ENCODE measurements at regions not wholly inside any gene's neighbourhood (a gene's known extent, or its start where the extent isn't known, plus 50 kb on each side); places are given as distances from the start of the nearest gene placed in this dataset.
"Not testable (repeated sequence)": the region's sequence is repeated elsewhere in the genome, so short reads cannot be mapped to it uniquely, and the experiment has no call there.

DNA sequence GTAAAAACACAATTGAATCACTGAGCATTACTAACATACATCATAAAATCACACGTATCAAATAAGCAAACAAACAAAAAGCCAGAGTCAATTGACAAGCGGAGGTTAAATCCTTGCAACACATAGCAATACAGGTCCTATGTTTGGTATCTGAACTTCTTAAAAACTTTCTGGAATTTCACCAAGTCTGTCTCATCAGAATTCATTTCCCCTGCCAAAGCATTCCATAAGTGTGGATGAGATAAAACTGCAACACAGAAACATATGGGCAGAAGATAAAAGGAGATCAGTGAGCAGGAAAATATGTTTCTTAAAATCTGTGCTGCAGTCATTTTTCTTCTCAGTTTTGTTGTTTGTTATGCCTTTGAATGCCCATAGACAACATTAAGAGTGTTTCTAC is 1155.5 kb downstream of the TBL1XR1 start:
- in situ Hi-C loops (cut with MboI; ENCODE audit: low sequenced_read_pairs, unreplicated experiment), result no loop called here
- TF ChIP-seq, protein P1, sequence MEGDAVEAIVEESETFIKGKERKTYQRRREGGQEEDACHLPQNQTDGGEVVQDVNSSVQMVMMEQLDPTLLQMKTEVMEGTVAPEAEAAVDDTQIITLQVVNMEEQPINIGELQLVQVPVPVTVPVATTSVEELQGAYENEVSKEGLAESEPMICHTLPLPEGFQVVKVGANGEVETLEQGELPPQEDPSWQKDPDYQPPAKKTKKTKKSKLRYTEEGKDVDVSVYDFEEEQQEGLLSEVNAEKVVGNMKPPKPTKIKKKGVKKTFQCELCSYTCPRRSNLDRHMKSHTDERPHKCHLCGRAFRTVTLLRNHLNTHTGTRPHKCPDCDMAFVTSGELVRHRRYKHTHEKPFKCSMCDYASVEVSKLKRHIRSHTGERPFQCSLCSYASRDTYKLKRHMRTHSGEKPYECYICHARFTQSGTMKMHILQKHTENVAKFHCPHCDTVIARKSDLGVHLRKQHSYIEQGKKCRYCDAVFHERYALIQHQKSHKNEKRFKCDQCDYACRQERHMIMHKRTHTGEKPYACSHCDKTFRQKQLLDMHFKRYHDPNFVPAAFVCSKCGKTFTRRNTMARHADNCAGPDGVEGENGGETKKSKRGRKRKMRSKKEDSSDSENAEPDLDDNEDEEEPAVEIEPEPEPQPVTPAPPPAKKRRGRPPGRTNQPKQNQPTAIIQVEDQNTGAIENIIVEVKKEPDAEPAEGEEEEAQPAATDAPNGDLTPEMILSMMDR (IDR thresholded peaks at IDR 0.05; ENCODE audit: borderline replicate concordance, control extremely low read depth, extremely low read depth, insufficient read depth, missing control alignments), result no peak
- no peak for DNase-seq (ENCODE audit: low spot score)

DNA sequence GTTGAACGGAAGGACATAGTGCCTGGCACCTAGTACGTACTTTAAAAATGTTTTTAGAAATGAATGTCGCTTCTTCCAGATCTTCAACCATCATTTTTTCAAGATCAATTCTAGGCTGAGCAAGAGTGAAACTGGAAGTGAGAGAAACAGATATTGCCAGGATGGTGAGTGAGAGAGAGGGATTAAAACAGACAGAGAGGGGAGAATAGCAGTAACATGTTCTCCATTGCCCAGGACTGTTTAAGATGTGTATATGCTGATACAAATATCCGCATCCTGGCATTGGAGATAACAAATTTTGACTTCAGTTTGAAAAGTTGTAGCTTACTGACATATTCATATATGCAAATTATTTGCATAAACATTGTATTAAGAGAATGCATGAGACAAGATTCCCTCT is 1156.1 kb downstream of the TBL1XR1 start:
- TF ChIP-seq, protein P1 (IDR thresholded peaks at IDR 0.05; ENCODE audit: borderline replicate concordance, control extremely low read depth, extremely low read depth, insufficient read depth, missing control alignments), result no peak
- in situ Hi-C loops (cut with MboI; ENCODE audit: low sequenced_read_pairs, unreplicated experiment), result no loop called here
- no peak for DNase-seq (ENCODE audit: low spot score)

DNA sequence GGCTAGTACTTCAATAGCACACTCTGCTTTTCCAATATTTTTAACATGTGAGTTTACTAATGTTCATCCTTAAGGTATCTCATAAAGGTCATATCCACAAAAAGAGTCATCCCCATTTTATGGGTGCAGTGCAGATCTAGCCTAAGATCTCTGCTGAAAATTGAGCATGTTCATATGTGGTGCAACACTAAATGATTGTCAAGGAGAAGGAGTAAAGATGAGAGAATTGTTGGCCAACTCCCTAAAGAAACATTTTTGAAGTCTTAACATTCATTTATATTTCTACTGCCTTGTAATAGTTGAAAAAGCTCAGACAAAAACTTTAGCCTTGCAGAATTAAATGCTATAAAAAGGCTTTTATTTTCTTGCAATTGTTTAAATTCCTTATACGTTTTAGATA is 1159.6 kb downstream of the TBL1XR1 start:
- DNase-seq (ENCODE audit: low spot score), result no peak
- in situ Hi-C loops (cut with MboI; ENCODE audit: low sequenced_read_pairs, unreplicated experiment), result no loop called here
- TF ChIP-seq, protein P1 (IDR thresholded peaks at IDR 0.05; ENCODE audit: borderline replicate concordance, control extremely low read depth, extremely low read depth, insufficient read depth, missing control alignments), result no peak

DNA sequence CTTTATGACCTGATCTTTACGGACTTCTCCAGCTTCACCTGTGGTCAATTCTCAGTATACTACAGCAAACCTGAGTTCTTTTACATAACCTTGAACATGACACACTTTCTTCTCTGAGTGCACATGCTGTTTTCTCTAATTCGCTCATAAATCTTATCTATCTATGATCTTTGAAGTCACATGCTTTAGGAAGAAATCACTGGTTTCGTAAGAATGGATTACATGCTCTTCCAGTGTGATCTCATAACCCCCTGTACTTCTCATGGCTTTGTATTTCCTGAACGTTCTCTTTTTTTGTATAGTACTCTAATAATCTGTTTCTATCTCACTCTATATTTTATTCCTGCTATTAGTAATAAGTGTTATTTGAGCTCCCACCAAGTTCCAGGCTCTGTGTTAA is 1165.2 kb downstream of the TBL1XR1 start:
- TF ChIP-seq, protein P1 (IDR thresholded peaks at IDR 0.05; ENCODE audit: borderline replicate concordance, control extremely low read depth, extremely low read depth, insufficient read depth, missing control alignments), result no peak
- in situ Hi-C loops (cut with MboI; ENCODE audit: low sequenced_read_pairs, unreplicated experiment), result no loop called here
- no peak for DNase-seq (ENCODE audit: low spot score)

DNA sequence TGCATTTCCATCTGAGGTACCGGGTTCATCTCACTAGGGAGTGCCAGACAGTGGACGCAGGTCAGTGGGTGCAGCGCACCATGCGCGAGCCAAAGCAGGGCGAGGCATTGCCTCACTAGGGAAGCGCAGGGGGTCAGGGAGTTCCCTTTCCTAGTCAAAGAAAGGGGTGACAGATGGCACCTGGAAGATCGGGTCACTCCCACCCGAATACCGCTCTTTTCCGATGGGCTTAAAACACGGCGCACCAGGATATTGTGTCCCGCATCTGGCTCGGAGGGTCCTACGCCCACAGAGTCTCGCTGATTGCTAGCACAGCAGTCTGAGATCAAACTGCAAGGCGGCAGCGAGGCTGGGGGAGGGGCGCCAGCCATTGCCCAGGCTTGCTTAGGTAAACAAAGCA is 1157.1 kb downstream of the NAALADL2 start:
- DNase-seq (ENCODE audit: low spot score); in situ Hi-C loops (cut with MboI; ENCODE audit: low sequenced_read_pairs, unreplicated experiment): not testable (repeated sequence)

DNA sequence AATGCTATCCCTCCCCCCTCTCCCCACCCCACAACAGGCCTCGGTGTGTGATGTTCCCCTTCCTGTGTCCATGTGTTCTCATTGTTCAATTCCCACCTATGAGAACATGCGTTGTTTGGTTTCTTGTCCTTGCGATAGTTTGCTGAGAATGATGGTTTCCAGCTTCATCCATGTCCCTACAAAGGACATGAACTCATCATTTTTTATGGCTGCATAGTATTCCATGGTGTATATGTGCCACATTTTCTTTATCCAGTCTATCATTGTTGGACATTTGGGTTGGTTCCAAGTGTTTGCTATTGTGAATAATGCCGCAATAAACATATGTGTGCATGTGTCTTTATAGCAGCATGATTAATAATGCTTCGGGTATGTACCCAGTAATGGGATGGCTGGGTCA is 1156.1 kb downstream of the NAALADL2 start:
- DNase-seq (ENCODE audit: low spot score); in situ Hi-C loops (cut with MboI; ENCODE audit: low sequenced_read_pairs, unreplicated experiment): not testable (repeated sequence)

DNA sequence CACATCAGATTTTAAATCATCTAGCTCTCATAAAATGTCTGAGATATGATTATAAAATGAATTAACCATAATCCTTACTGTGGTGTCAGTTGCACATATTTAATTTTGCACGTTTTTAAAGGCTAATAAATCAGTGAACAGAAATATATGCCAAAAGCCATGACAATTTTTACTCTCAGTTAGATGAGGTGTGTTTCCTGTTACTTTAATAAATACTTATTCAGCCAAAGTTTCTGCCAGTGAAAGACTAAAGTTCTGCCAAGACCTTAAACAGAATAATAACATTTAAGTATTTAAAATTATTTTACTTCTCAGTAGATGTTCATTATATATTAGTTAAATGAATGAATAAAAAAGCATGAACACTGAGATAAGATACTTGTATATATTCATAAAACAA is 1150.1 kb downstream of the NAALADL2 start:
- no peak for DNase-seq (ENCODE audit: low spot score)
- in situ Hi-C loops (cut with MboI; ENCODE audit: low sequenced_read_pairs, unreplicated experiment), result no loop called here
- TF ChIP-seq, protein P1 (IDR thresholded peaks at IDR 0.05; ENCODE audit: borderline replicate concordance, control extremely low read depth, extremely low read depth, insufficient read depth, missing control alignments), result no peak

DNA sequence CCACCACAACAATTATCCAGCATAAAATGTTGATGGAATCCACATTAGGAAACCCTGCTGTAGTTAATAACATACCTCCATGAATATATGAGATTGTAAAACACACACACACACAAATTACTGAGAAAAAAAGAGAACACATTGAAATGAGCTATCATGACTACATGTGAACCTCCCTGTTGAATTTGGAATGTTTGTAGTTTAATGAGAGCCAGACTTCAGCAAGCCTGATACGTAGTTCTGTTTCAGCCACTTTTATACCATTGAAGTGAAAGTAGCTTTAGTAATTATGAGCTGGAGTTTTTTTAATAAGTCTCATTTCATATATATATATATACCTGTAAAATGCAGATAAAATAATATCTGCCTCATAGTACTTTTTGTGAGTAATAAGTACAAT is 1146.4 kb downstream of the NAALADL2 start:
- in situ Hi-C loops (cut with MboI; ENCODE audit: low sequenced_read_pairs, unreplicated experiment), result no loop called here
- TF ChIP-seq, protein P1 (IDR thresholded peaks at IDR 0.05; ENCODE audit: borderline replicate concordance, control extremely low read depth, extremely low read depth, insufficient read depth, missing control alignments), result no peak

More for the DNA sequence above, 1146.4 kb downstream of the NAALADL2 start:
- no peak for DNase-seq (ENCODE audit: low spot score)

Measured in GM13976 (cell line).